ENCODE measurements at regions not wholly inside any gene's neighbourhood (a gene's known extent, or its start where the extent isn't known, plus 50 kb on each side); places are given as distances from the start of the nearest gene placed in this dataset.

- Histone ChIP-seq H3K4me3 (replicated peaks in 1 of 2; ENCODE audit: low read depth in 1 of 2, low read length in 2 of 2) (no peak overlapping the region), H3K4me2 (ENCODE audit: low read length) (no peak overlapping the region), H4K20me1 (ENCODE audit: insufficient read depth) (no peaks in the 10 kb centered on the region), H3K9ac (ENCODE audit: low read length) (no peak overlapping the region), H3K9me3 (ENCODE audit: control insufficient read depth in 1 of 2, insufficient read depth in 1 of 2, low read depth in 1 of 2, low read length in 2 of 2) (no peaks in the 10 kb centered on the region), H3K36me3 (ENCODE audit: control insufficient read depth in 1 of 2, insufficient read depth in 2 of 2, low read length in 2 of 2) (no peaks in the 10 kb centered on the region), H3K79me2 (ENCODE audit: insufficient read depth, low read length) (no peaks in the 10 kb centered on the region), H3K27me3 (ENCODE audit: insufficient read depth, low read length) (no peaks in the 10 kb centered on the region), H3K9me2 (ENCODE audit: insufficient read depth) (no peaks in the 10 kb centered on the region), H3K27ac (ENCODE audit: low read depth, low read length) (no peak overlapping the region), H2AFZ (ENCODE audit: low read depth, low read length, poor library complexity, severe bottlenecking) (no peak overlapping the region), H3K4me1 (ENCODE audit: control insufficient read depth in 1 of 2, insufficient read depth in 2 of 2, low read length in 2 of 2) (no peaks in the 10 kb centered on the region)
- RAD21 ChIA-PET (ENCODE audit: low non-redundant PET in 1 of 2, low total read pairs in 2 of 2, uncharacterized antibody in 2 of 2, unreplicated experiment in 2 of 2): no interaction called here
- CTCF ChIA-PET: no interaction called here
- ATAC-seq (no peak), DNase-seq (ENCODE audit: low read depth, low spot score) (no peak)
- TF ChIP-seq JUND (IDR thresholded peaks at IDR 0.05) (no peak), CEBPB (IDR thresholded peaks at IDR 0.05; ENCODE audit: low read depth) (no peak), FOSL1 (IDR thresholded peaks at IDR 0.05; ENCODE audit: low read depth) (no peak), CTCF (IDR thresholded peaks at IDR 0.05 in 2 of 3, conservative IDR thresholded peaks at IDR 0.05 in 1 of 3; ENCODE audit: borderline replicate concordance in 1 of 3, insufficient read depth in 1 of 3, low read depth in 2 of 3, low read length in 2 of 3) (no peak), ATF3 (IDR thresholded peaks at IDR 0.05) (no peak), ZFX (IDR thresholded peaks at IDR 0.05) (no peak), POLR2A (IDR thresholded peaks at IDR 0.05; ENCODE audit: borderline replicate concordance, extremely low read depth, insufficient read depth, insufficient read length) (no peak), EZH2phosphoT487 (IDR thresholded peaks at IDR 0.05; ENCODE audit: borderline replicate concordance) (no peak), SIN3A (IDR thresholded peaks at IDR 0.05; ENCODE audit: low read depth) (no peak), CBX3 (IDR thresholded peaks at IDR 0.05; ENCODE audit: low read depth) (no peak), ELF1 (IDR thresholded peaks at IDR 0.05; ENCODE audit: borderline replicate concordance, low read depth) (no peak), MAX (IDR thresholded peaks at IDR 0.05) (no peak), ZNF274 (IDR thresholded peaks at IDR 0.05; ENCODE audit: low read depth, low read length) (no peak)
- POLR2A ChIA-PET: no interaction called here
- no TSS peak for BruUV-seq (replicated peaks)
- intact Hi-C loops (cut with micrococcal nuclease): no loop called here
These were observed 181.1 kb upstream of the MARCKS start for GRCh38 chr6:113676057-113676456.
